ENCODE measurements at regions not wholly inside any gene's neighbourhood (a gene's known extent, or its start where the extent isn't known, plus 50 kb on each side); places are given as distances from the start of the nearest gene placed in this dataset.

GRCh38 chr16:59859676-59860402 is 1125.7 kb upstream of the GOT2 start:
- Histone ChIP-seq H3K27me3 (ENCODE audit: insufficient read depth) (no peaks in the 10 kb centered on the region), H3K9ac (no peak overlapping the region), H3K9me3 (no peaks in the 10 kb centered on the region), H3K79me2 (ENCODE audit: insufficient read depth) (no peaks in the 10 kb centered on the region), H2AFZ (ENCODE audit: low read depth) (no peak overlapping the region), H4K20me1 (ENCODE audit: insufficient read depth) (no peaks in the 10 kb centered on the region), H3K9me2 (no peaks in the 10 kb centered on the region), H3K4me1 (ENCODE audit: control insufficient read depth in 1 of 2, insufficient read depth in 2 of 2, low read depth in 1 of 2, low read length in 1 of 2) (no peaks in the 10 kb centered on the region), H3K27ac (ENCODE audit: low read depth in 2 of 2, low read length in 1 of 2) (no peak overlapping the region), H3K4me3 (ENCODE audit: low read depth in 2 of 2, low read length in 1 of 2) (no peak overlapping the region), H3K4me2 (no peak overlapping the region), H3F3A (replicated peaks; ENCODE audit: insufficient read depth) (no peaks in the 10 kb centered on the region), H3K36me3 (replicated peaks in 1 of 2; ENCODE audit: control insufficient read depth in 1 of 2, insufficient read depth in 2 of 2, low read length in 1 of 2) (no peaks in the 10 kb centered on the region)
- ChIA-PET CTCF (no interaction called here), POLR2A (no interaction called here)
- WGBS (ENCODE audit: low lambda C conversion rate): 42% methylated on average over 3 of the region's 3 CpGs
- TF ChIP-seq FOXM1 (IDR thresholded peaks at IDR 0.05; ENCODE audit: low read depth) (no peak), EZH2phosphoT487 (IDR thresholded peaks at IDR 0.05; ENCODE audit: borderline replicate concordance, low read depth) (no peak), NFIC (IDR thresholded peaks at IDR 0.05; ENCODE audit: borderline replicate concordance) (no peak), JUND (IDR thresholded peaks at IDR 0.05) (no peak), YY1 (IDR thresholded peaks at IDR 0.05; ENCODE audit: low read depth) (no peak), CHD2 (IDR thresholded peaks at IDR 0.05; ENCODE audit: low read length, partially characterized antibody) (no peak), FOSL2 (IDR thresholded peaks at IDR 0.05; ENCODE audit: borderline replicate concordance, low read depth) (no peak), SIN3A (IDR thresholded peaks at IDR 0.05; ENCODE audit: borderline replicate concordance, low read depth, low read length) (no peak), POLR2AphosphoS5 (IDR thresholded peaks at IDR 0.05; ENCODE audit: low read depth, low read length) (no peak), PBX3 (IDR thresholded peaks at IDR 0.05) (no peak), ZBTB33 (IDR thresholded peaks at IDR 0.05; ENCODE audit: borderline replicate concordance, low read depth) (no peak), MAX (IDR thresholded peaks at IDR 0.05; ENCODE audit: low read depth) (no peak)
- DNase-seq: no peak

GRCh38 chr16:59854846-59855439 is 1120.8 kb upstream of the GOT2 start:
- 29% methylated on average over 4 of the region's 4 CpGs for WGBS (ENCODE audit: low lambda C conversion rate)
- Histone ChIP-seq H2AFZ (ENCODE audit: low read depth) (no peak overlapping the region), H3K4me2 (no peak overlapping the region), H3K4me3 (ENCODE audit: low read depth in 2 of 2, low read length in 1 of 2) (no peak overlapping the region), H3K79me2 (ENCODE audit: insufficient read depth) (no peaks in the 10 kb centered on the region), H3K9me3 (no peaks in the 10 kb centered on the region), H3K9ac (no peak overlapping the region), H4K20me1 (ENCODE audit: insufficient read depth) (no peaks in the 10 kb centered on the region), H3F3A (replicated peaks; ENCODE audit: insufficient read depth) (no peaks in the 10 kb centered on the region), H3K36me3 (replicated peaks in 1 of 2; ENCODE audit: control insufficient read depth in 1 of 2, insufficient read depth in 2 of 2, low read length in 1 of 2) (no peaks in the 10 kb centered on the region), H3K27ac (ENCODE audit: low read depth in 2 of 2, low read length in 1 of 2) (no peak overlapping the region), H3K27me3 (ENCODE audit: insufficient read depth) (no peaks in the 10 kb centered on the region), H3K9me2 (no peaks in the 10 kb centered on the region), H3K4me1 (ENCODE audit: control insufficient read depth in 1 of 2, insufficient read depth in 2 of 2, low read depth in 1 of 2, low read length in 1 of 2) (no peaks in the 10 kb centered on the region)
- DNase-seq: no peak
- ChIA-PET CTCF (no interaction called here), POLR2A (no interaction called here)
- TF ChIP-seq PBX3 (IDR thresholded peaks at IDR 0.05) (no peak), IRF3 (IDR thresholded peaks at IDR 0.05; ENCODE audit: low read depth, low read length) (no peak), REST (IDR thresholded peaks at IDR 0.05; ENCODE audit: low read depth, low read length) (no peak), MEF2A (IDR thresholded peaks at IDR 0.05; ENCODE audit: borderline replicate concordance, low read depth) (no peak)

Data from SK-N-SH (cell line).